HFF-Myc (cell line): ENCODE measurements at regions not wholly inside any gene's neighbourhood (a gene's known extent, or its start where the extent isn't known, plus 50 kb on each side); places are given as distances from the start of the nearest gene placed in this dataset.

Experiments
- DNase-seq: peaks from one replicate; pipeline ENCODE4 v3.0.0-alpha.2; 2011; ENCODE audit warnings: low read depth; ENCODE audit errors: extremely low read depth
- H3K4me3 ChIP-seq: replicated peaks from 2 replicates; pipeline ENCODE4 v1.5.1; 2011; ENCODE audit warnings: low read depth, mild to moderate bottlenecking, control low read depth, low read length
- TF ChIP-seq, protein P1 (sequence below): IDR thresholded peaks from 2 replicates; pipeline ENCODE4 v1.5.1; 2012; ENCODE audit warnings: mild to moderate bottlenecking, low read depth, low read length, control low read depth; ENCODE audit errors: missing control alignments

DNA sequence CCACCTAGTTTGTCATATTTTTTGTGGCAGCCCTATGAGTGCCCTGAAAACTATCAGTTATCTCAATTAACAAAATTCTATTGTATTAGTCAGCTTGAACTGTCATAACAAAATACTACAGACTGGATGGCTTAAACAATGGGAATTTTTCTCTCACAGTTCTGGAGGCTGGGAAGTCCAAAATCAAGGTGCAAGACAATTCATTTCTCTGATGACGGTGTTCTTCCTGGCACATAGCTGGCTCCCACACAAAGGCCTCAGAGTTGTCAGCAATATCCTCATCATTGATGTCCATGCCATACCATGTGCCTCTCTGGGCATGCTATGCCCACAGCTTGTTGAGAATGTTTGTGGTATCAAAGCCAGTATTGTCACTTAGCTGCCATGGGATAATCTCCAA is 691.9 kb downstream of the NR2F1-AS1 start:
- H3K4me3 ChIP-seq: no peak overlapping the region
- no peak for DNase-seq
- TF ChIP-seq, protein P1, sequence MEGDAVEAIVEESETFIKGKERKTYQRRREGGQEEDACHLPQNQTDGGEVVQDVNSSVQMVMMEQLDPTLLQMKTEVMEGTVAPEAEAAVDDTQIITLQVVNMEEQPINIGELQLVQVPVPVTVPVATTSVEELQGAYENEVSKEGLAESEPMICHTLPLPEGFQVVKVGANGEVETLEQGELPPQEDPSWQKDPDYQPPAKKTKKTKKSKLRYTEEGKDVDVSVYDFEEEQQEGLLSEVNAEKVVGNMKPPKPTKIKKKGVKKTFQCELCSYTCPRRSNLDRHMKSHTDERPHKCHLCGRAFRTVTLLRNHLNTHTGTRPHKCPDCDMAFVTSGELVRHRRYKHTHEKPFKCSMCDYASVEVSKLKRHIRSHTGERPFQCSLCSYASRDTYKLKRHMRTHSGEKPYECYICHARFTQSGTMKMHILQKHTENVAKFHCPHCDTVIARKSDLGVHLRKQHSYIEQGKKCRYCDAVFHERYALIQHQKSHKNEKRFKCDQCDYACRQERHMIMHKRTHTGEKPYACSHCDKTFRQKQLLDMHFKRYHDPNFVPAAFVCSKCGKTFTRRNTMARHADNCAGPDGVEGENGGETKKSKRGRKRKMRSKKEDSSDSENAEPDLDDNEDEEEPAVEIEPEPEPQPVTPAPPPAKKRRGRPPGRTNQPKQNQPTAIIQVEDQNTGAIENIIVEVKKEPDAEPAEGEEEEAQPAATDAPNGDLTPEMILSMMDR: no peak

GRCh38 chr5:92887254-92887653 is 693.8 kb downstream of the NR2F1-AS1 start:
- no peak for DNase-seq
- TF ChIP-seq, protein P1: no peak
- H3K4me3 ChIP-seq: no peak overlapping the region

DNA sequence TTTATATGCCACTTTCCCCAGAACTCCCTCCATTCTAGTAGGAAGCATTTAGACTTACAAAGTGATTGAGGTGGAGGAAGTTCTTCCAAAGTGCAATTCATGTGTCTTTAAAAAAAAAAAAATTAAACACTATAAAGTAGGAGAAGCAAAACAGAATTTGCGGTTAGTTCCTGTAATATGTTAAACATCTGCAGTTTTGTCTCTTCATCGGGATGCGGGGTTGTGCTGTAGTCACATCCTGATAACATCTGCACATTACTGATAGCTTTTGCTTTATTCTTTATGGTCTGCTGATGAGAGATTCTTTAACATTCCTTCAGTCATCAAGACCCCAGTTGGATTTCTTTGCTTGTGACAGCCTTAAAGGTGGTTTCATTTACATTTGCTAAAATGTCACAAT is 694.3 kb downstream of the NR2F1-AS1 start:
- TF ChIP-seq, protein P1: no peak
- no peak overlapping the region for H3K4me3 ChIP-seq
- no peak for DNase-seq

DNA sequence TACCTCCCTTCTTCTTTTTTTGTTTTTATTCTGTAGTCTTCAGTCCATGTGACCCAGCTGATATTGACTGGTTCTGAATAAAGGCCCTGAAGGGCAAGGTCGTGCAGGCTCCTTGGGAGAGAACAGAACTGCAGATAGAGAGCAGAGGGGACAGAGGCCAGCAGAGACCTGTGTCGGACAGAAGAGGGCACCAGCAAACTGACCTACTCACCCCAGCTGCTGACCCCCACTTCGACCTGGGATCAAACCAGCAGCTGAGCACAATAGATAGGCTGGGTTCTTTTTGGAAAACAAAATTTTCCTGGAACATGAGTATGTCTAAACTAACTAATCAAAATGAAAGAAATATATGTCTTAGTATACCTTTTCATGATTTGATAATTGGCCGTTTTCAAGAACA is 695.1 kb downstream of the NR2F1-AS1 start:
- TF ChIP-seq, protein P1: no peak
- no peak for DNase-seq
- H3K4me3 ChIP-seq: no peak overlapping the region

DNA sequence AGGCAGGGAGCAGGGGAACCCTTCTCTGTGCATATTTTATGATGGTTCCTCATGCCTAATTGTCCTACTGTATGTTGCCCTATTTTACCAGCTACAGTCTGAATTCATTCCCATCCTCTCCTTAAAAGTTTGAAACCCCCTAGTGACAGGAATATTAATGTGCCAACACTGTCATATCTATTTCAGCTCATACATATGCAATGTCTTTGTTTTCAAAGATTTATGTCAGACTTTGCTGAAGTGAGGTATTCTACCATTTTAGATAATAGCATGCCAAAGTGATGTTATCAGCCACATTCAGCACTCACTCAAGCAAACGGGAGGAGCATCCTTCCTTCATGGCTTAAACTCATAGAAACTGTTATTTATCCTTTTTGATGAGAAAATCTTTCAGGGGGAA is 696.5 kb downstream of the NR2F1-AS1 start:
- H3K4me3 ChIP-seq: no peak overlapping the region
- TF ChIP-seq, protein P1: no peak
- no peak for DNase-seq

- TF ChIP-seq, protein P1: no peak
- no peak for DNase-seq
- no peak overlapping the region for H3K4me3 ChIP-seq
Observed at GRCh38 chr5:92879806-92880543, 701.0 kb downstream of the NR2F1-AS1 start.

DNA sequence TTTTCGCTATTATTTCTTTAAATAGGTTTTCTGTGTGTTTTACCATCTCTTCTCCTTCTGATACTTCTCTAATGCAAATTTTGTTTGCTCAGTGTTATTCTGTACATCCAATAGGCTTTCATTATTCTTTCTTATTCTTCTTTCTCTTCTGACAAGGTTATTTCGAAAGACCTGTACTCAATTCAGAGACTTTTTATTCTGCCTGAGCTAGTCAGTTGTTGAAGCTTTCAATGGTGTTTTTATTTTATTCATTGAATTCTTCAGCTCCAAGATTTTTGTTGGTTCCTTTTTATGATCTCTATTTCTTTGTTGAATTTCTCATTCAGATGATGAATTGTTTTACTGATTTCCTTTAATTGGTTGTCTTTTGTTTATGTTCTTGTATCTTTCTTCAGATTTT is 706.2 kb downstream of the NR2F1-AS1 start:
- H3K4me3 ChIP-seq: no peak overlapping the region
- TF ChIP-seq, protein P1: no peak
- DNase-seq: no peak
